HT1080 (cell line): ENCODE measurements at regions not wholly inside any gene's neighbourhood (a gene's known extent, or its start where the extent isn't known, plus 50 kb on each side); places are given as distances from the start of the nearest gene placed in this dataset.

Experiments used
- DNase-seq: peaks from one replicate; pipeline ENCODE4 v3.0.0-alpha.2; 2015; ENCODE audit warnings: low read depth

GRCh38 chr1:60227601-60228000, 154.0 kb upstream of the C1orf87 start:
- no peak for DNase-seq

- DNase-seq = no peak
Observed at GRCh38 chr1:60225486-60225885, 151.9 kb upstream of the C1orf87 start.

GRCh38 chr1:60224523-60224922, 151.0 kb upstream of the C1orf87 start:
- DNase-seq = no peak

GRCh38 chr1:60223158-60223557, 149.6 kb upstream of the C1orf87 start:
- no peak for DNase-seq

- DNase-seq = no peak
Observed at GRCh38 chr1:60222360-60223115, 149.0 kb upstream of the C1orf87 start.

- no peak for DNase-seq
Observed at GRCh38 chr1:60213253-60213652, 139.7 kb upstream of the C1orf87 start.

- no peak for DNase-seq
Observed at GRCh38 chr1:60196026-60196425, 122.5 kb upstream of the C1orf87 start.

GRCh38 chr1:60185684-60186083, 112.1 kb upstream of the C1orf87 start:
- no peak for DNase-seq

GRCh38 chr1:60184521-60184920, 111.0 kb upstream of the C1orf87 start:
- no peak for DNase-seq

- DNase-seq = no peak
Observed at GRCh38 chr1:60173729-60174505, 100.3 kb upstream of the C1orf87 start.

GRCh38 chr1:60173006-60173405, 99.4 kb upstream of the C1orf87 start:
- no peak for DNase-seq

GRCh38 chr1:60171801-60172200, 98.2 kb upstream of the C1orf87 start:
- peak; percentile 13 for DNase-seq

- DNase-seq = no peak
Observed at GRCh38 chr1:60170709-60171108, 97.1 kb upstream of the C1orf87 start.

GRCh38 chr1:60169206-60169605, 95.6 kb upstream of the C1orf87 start:
- DNase-seq = no peak

GRCh38 chr1:60162936-60163335, 89.4 kb upstream of the C1orf87 start:
- DNase-seq = no peak

- DNase-seq = no peak
Observed at GRCh38 chr1:60160141-60160540, 86.6 kb upstream of the C1orf87 start.

- DNase-seq = no peak
Observed at GRCh38 chr1:60156371-60156770, 82.8 kb upstream of the C1orf87 start.

- DNase-seq = no peak
Observed at GRCh38 chr1:60153961-60154360, 80.4 kb upstream of the C1orf87 start.

- no peak for DNase-seq
Observed at GRCh38 chr1:60152891-60153290, 79.3 kb upstream of the C1orf87 start.

GRCh38 chr1:60151311-60151710, 77.7 kb upstream of the C1orf87 start:
- DNase-seq = no peak

- no peak for DNase-seq
Observed at GRCh38 chr1:60149251-60149650, 75.7 kb upstream of the C1orf87 start.

GRCh38 chr1:60146884-60147283, 73.3 kb upstream of the C1orf87 start:
- DNase-seq = no peak

GRCh38 chr1:60145771-60146170, 72.2 kb upstream of the C1orf87 start:
- DNase-seq = no peak
